ENCODE measurements at regions not wholly inside any gene's neighbourhood (a gene's known extent, or its start where the extent isn't known, plus 50 kb on each side); places are given as distances from the start of the nearest gene placed in this dataset.

DNA sequence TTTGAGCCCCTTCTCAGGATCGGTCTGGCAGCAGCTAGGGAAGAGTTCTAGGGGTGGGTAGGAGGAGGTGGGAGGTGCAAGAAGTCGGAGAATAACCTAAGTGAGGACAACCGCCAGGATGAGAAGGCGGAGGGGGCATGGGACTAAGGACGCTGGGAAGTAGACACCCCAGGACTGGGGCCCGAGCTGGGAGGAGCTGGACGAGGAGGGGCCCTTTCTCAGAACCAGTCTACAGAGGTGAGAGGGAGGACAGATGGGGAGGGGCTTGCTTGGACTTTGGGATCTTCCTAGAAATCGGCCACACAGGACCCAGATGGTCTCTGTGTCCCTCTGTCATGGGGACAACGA lies 90.0 kb upstream of the MYL10 start:
- TF ChIP-seq RBBP5 (conservative IDR thresholded peaks at IDR 0.05), result no peak
- TF ChIP-seq FOXM1 (IDR thresholded peaks at IDR 0.05; ENCODE audit: low read depth, low read length), result no peak
- TF ChIP-seq, protein P1, sequence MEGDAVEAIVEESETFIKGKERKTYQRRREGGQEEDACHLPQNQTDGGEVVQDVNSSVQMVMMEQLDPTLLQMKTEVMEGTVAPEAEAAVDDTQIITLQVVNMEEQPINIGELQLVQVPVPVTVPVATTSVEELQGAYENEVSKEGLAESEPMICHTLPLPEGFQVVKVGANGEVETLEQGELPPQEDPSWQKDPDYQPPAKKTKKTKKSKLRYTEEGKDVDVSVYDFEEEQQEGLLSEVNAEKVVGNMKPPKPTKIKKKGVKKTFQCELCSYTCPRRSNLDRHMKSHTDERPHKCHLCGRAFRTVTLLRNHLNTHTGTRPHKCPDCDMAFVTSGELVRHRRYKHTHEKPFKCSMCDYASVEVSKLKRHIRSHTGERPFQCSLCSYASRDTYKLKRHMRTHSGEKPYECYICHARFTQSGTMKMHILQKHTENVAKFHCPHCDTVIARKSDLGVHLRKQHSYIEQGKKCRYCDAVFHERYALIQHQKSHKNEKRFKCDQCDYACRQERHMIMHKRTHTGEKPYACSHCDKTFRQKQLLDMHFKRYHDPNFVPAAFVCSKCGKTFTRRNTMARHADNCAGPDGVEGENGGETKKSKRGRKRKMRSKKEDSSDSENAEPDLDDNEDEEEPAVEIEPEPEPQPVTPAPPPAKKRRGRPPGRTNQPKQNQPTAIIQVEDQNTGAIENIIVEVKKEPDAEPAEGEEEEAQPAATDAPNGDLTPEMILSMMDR (IDR thresholded peaks at IDR 0.05 in 2 of 3, conservative IDR thresholded peaks at IDR 0.05 in 1 of 3; ENCODE audit: control insufficient read depth in 2 of 3, extremely low read depth in 1 of 3, insufficient read depth in 1 of 3, low read depth in 3 of 3, low read length in 3 of 3), result no peak
- TF ChIP-seq SRF (IDR thresholded peaks at IDR 0.05; ENCODE audit: low read depth in 2 of 2, low read length in 2 of 2), result no peak
- no peak for TF ChIP-seq BCL11A (IDR thresholded peaks at IDR 0.05; ENCODE audit: low read depth, low read length)
- TF ChIP-seq TAF1 (IDR thresholded peaks at IDR 0.05; ENCODE audit: borderline replicate concordance, low read depth, low read length), result no peak
- no peak for TF ChIP-seq RELA (IDR thresholded peaks at IDR 0.05; ENCODE audit: borderline replicate concordance, partially characterized antibody)
- TF ChIP-seq, protein P2, sequence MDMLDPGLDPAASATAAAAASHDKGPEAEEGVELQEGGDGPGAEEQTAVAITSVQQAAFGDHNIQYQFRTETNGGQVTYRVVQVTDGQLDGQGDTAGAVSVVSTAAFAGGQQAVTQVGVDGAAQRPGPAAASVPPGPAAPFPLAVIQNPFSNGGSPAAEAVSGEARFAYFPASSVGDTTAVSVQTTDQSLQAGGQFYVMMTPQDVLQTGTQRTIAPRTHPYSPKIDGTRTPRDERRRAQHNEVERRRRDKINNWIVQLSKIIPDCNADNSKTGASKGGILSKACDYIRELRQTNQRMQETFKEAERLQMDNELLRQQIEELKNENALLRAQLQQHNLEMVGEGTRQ (IDR thresholded peaks at IDR 0.05; ENCODE audit: borderline replicate concordance, low read depth, low read length), result no peak
- TF ChIP-seq SIN3A (IDR thresholded peaks at IDR 0.05; ENCODE audit: low read depth, low read length), result no peak
- no peak for TF ChIP-seq CBX5 (IDR thresholded peaks at IDR 0.05; ENCODE audit: low read depth)
- TF ChIP-seq EP300 (IDR thresholded peaks at IDR 0.05; ENCODE audit: borderline replicate concordance in 1 of 2, control insufficient read depth in 1 of 2, low read depth in 2 of 2, low read length in 2 of 2), result no peak
- TF ChIP-seq POLR2A (IDR thresholded peaks at IDR 0.05; ENCODE audit: low read depth, low read length), result no peak
- TF ChIP-seq BHLHE40 (IDR thresholded peaks at IDR 0.05; ENCODE audit: borderline replicate concordance in 1 of 2, low read depth in 2 of 2, low read length in 1 of 2), result no peak
